CMK (cell line): ENCODE measurements at regions not wholly inside any gene's neighbourhood (a gene's known extent, or its start where the extent isn't known, plus 50 kb on each side); places are given as distances from the start of the nearest gene placed in this dataset.

Experiments
- DNase-seq: peaks from one replicate; pipeline ENCODE4 v3.0.0-alpha.2; 2010; ENCODE audit warnings: low read depth

DNA sequence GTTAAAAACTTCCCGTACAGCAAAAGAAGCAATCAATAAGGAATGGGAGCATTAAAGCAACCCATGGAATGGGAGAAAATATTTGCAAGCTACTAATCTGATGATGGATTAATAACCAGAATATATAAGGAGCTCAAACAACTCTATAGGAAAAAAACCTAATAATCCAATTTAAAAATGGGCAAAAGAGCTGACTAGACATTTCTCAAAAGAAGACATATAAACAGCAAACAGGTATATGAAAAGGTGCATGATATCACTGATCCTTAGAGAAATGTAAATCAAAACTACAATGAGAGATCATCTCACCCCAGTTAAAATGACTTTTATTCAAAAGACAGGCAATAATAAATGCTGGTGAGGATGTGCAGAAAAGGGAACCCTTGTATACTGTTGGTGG lies 52.7 kb upstream of the POU1F1 start:
- no peak for DNase-seq
